GM13976 (cell line): ENCODE measurements at regions not wholly inside any gene's neighbourhood (a gene's known extent, or its start where the extent isn't known, plus 50 kb on each side); places are given as distances from the start of the nearest gene placed in this dataset.

ENCODE experiments used
- DNase-seq: peaks from one replicate; pipeline ENCODE4 v3.0.0; 2012; ENCODE audit warnings: low spot score
- CTCF ChIP-seq: IDR thresholded peaks from 2 replicates; pipeline ENCODE4 v1.5.1; 2012; ENCODE audit warnings: borderline replicate concordance, mild to moderate bottlenecking; ENCODE audit not compliant: insufficient read depth; ENCODE audit errors: extremely low read depth, missing control alignments, control extremely low read depth
- in situ Hi-C: fragments of 300-500 bp; cut with MboI; formaldehyde crosslinking; loops from one replicate; pipeline ENCODE4 v1.12.0; 2022; ENCODE audit warnings: low sequenced_read_pairs, mixed read lengths, inconsistent platforms; ENCODE audit not compliant: unreplicated experiment

- no peak for DNase-seq
- in situ Hi-C loops, result no loop called here
- TF ChIP-seq CTCF, result no peak
These were observed 495.6 kb upstream of the ZEB2 start for GRCh38 chr2:145015561-145015960.

- no peak for TF ChIP-seq CTCF
- no peak for DNase-seq
- in situ Hi-C loops, result no loop called here
These were observed 492.9 kb upstream of the ZEB2 start for GRCh38 chr2:145012806-145013205.

GRCh38 chr2:145012214-145012670 lies 492.3 kb upstream of the ZEB2 start:
- TF ChIP-seq CTCF, result no peak
- in situ Hi-C loops, result no loop called here

GRCh38 chr2:145010635-145011034 lies 490.7 kb upstream of the ZEB2 start:
- TF ChIP-seq CTCF, result no peak
- DNase-seq, result no peak
- in situ Hi-C loops, result no loop called here

More at GRCh38 chr2:145012214-145012670, 492.3 kb upstream of the ZEB2 start:
- no peak for DNase-seq

GRCh38 chr2:145007960-145008263 lies 488.0 kb upstream of the ZEB2 start:
- no peak for TF ChIP-seq CTCF
- DNase-seq, result no peak
- in situ Hi-C loops, result no loop called here

GRCh38 chr2:145007093-145007959 lies 487.4 kb upstream of the ZEB2 start:
- DNase-seq, result no peak
- TF ChIP-seq CTCF, result no peak
- in situ Hi-C loops, result no loop called here
